ENCODE measurements at regions not wholly inside any gene's neighbourhood (a gene's known extent, or its start where the extent isn't known, plus 50 kb on each side); places are given as distances from the start of the nearest gene placed in this dataset.

DNA sequence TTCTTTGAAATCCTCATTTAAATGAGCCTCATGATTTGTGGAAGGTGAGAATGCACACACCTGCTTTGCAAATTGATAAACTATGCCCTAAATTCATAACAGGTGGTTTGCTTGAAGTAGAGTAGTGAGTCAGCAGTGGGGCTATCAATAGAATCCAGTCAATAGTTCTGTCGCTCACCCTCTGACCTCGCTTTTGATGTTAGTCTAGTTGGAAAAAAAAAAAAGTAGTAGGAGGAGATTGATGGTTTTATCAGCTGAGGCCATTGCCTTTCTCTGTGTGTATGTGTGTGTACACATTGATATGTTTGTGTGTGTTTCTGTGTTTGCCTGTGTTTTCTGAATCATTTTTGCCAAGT, 267.3 kb downstream of the SNAPC1 start:
- WGBS (ENCODE audit: insufficient coverage, low coverage, low lambda C conversion rate, missing lambda C conversion rate) = 15% methylated on average over 2 of the region's 2 CpGs
- Histone ChIP-seq H3K36me3 (no peaks in the 10 kb centered on the region), H3K4me3 (no peak overlapping the region), H3K9me3 (no peaks in the 10 kb centered on the region), H3K4me1 (no peaks in the 10 kb centered on the region), H3K27me3 (no peaks in the 10 kb centered on the region), H3K27ac (no peak overlapping the region)
- ATAC-seq (no peak), DNase-seq (no peak)
- intact Hi-C loops (cut with DNase I) = no loop called here
- no peak for TF ChIP-seq POLR2A (IDR thresholded peaks at IDR 0.05)

DNA sequence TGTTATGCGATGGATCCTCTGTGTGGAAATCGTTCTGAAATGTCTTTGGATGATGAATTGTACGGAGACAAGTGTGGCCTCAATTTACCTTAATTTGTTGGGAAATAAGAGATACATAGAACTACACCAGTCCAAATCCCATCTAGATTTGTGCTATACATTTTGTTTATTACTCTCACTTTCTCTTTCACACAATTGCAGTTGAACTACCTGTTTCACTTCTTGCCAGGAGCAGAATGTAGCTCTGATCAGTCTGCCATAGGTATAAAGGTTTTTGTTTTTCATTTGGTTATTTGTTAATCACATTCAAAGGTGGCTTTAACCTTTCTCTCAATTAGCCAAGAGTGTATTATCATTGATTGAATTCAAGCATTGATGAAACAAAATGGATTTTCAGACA, 268.2 kb downstream of the SNAPC1 start:
- WGBS (ENCODE audit: insufficient coverage, low coverage, low lambda C conversion rate, missing lambda C conversion rate) = 79% methylated on average over 3 of the region's 3 CpGs
- no peak for ATAC-seq

DNA sequence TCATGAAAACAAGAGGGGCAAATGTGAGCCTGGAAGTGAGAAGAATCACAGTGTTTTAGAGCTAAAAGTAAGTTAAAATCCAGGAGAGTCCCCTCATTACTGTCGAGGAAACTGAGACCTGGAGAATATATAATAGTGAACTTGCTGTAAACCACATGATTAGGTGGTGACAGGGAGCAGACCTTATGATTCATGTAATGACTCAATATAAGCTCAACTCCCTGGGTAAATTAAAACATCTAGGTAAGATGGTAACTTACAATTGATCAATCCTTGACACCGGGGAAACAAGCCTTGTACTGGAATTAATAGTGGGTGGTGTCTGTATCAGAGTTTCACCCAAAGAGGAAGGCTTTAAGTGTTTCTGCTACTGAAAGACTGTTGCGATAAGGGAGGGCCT, 269.3 kb downstream of the SNAPC1 start:
- DNase-seq (no peak), ATAC-seq (no peak)
- TF ChIP-seq, protein P1, sequence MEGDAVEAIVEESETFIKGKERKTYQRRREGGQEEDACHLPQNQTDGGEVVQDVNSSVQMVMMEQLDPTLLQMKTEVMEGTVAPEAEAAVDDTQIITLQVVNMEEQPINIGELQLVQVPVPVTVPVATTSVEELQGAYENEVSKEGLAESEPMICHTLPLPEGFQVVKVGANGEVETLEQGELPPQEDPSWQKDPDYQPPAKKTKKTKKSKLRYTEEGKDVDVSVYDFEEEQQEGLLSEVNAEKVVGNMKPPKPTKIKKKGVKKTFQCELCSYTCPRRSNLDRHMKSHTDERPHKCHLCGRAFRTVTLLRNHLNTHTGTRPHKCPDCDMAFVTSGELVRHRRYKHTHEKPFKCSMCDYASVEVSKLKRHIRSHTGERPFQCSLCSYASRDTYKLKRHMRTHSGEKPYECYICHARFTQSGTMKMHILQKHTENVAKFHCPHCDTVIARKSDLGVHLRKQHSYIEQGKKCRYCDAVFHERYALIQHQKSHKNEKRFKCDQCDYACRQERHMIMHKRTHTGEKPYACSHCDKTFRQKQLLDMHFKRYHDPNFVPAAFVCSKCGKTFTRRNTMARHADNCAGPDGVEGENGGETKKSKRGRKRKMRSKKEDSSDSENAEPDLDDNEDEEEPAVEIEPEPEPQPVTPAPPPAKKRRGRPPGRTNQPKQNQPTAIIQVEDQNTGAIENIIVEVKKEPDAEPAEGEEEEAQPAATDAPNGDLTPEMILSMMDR (IDR thresholded peaks at IDR 0.05) = no peak
- TF ChIP-seq POLR2A (IDR thresholded peaks at IDR 0.05) = no peak
- WGBS (ENCODE audit: insufficient coverage, low coverage, low lambda C conversion rate, missing lambda C conversion rate) = 67% methylated on average over 3 of the region's 3 CpGs
- Histone ChIP-seq H3K27ac (no peak overlapping the region), H3K4me1 (no peaks in the 10 kb centered on the region), H3K4me3 (no peak overlapping the region), H3K36me3 (no peaks in the 10 kb centered on the region), H3K9me3 (no peaks in the 10 kb centered on the region), H3K27me3 (no peaks in the 10 kb centered on the region)
- intact Hi-C loops (cut with DNase I) = no loop called here

More for the DNA sequence above, 268.2 kb downstream of the SNAPC1 start:
- Histone ChIP-seq H3K4me1 (no peaks in the 10 kb centered on the region), H3K36me3 (no peaks in the 10 kb centered on the region), H3K9me3 (no peaks in the 10 kb centered on the region), H3K27me3 (no peaks in the 10 kb centered on the region), H3K27ac (no peak overlapping the region), H3K4me3 (no peak overlapping the region)
- TF ChIP-seq POLR2A (IDR thresholded peaks at IDR 0.05) = no peak
- TF ChIP-seq, protein P1 (IDR thresholded peaks at IDR 0.05) = no peak
- intact Hi-C loops (cut with DNase I) = no loop called here
- no peak for DNase-seq

DNA sequence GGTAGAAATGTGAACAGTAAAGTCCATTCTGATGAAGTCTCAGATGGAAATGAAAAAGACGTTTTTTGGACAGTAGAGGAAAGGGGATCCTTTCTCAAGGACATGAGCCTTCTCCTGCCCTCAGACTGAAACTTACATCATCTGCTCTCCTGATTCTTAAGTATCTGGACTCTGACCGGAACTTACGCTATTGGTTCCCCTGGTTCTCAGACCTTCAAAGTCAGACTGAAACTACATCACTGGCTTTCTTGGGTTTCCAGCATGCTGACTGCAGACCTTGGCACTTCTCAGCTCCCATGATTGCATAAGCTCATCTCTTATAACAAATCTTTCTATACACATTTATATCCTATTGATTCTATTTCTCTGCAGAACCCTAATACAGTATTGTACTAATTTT, 291.0 kb downstream of the SNAPC1 start:
- Histone ChIP-seq H3K9me3 (no peaks in the 10 kb centered on the region), H3K27ac (no peak overlapping the region), H3K4me3 (no peak overlapping the region), H3K36me3 (no peaks in the 10 kb centered on the region), H3K27me3 (no peaks in the 10 kb centered on the region), H3K4me1 (no peaks in the 10 kb centered on the region)
- intact Hi-C loops (cut with DNase I) = no loop called here
- WGBS (ENCODE audit: insufficient coverage, low coverage, low lambda C conversion rate, missing lambda C conversion rate) = 66% methylated on average over 3 of the region's 3 CpGs
- TF ChIP-seq, protein P1 (IDR thresholded peaks at IDR 0.05) = no peak
- TF ChIP-seq POLR2A (IDR thresholded peaks at IDR 0.05) = no peak
- DNase-seq = no peak
- no peak for ATAC-seq

DNA sequence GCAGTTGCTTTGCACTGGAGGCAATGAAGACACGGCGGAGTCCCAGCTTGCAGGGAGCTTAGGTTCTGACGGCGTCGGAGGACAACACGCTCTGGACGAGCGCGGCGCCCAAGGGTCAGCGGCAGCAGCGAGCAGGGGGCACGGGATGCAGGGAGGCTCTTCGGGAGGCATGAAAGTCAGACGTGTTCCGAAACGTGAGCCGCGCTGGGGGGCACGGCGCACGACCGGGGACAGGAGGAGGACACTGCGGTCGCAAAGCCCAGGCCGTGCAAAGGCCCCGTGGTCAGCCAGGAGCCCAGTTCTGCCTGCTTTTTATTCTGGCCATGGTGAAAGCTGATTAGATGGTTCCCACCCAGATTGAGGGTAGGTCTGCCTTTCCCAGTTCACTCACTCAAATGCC, 294.6 kb downstream of the SNAPC1 start:
- no peak for TF ChIP-seq POLR2A (IDR thresholded peaks at IDR 0.05)
- TF ChIP-seq, protein P1 (IDR thresholded peaks at IDR 0.05) = no peak
- H3K4me3 ChIP-seq = no peak overlapping the region
- H3K4me1 ChIP-seq = no peaks in the 10 kb centered on the region
- no peaks in the 10 kb centered on the region for H3K36me3 ChIP-seq
- ATAC-seq (peak in 1 of 4 donors; percentile 34), DNase-seq (no peak)
- intact Hi-C loops (cut with DNase I) = no loop called here
- H3K9me3 ChIP-seq = peaks cover 0 to 4% (median 0%) of the 10 kb centered on the region in 4 donors
- H3K27me3 ChIP-seq = no peaks in the 10 kb centered on the region
- H3K27ac ChIP-seq = no peak overlapping the region
- 97% methylated on average over 5 of the region's 27 CpGs for WGBS (ENCODE audit: insufficient coverage, low coverage, low lambda C conversion rate, missing lambda C conversion rate)
